Osteoblast (primary cell): ENCODE measurements at regions not wholly inside any gene's neighbourhood (a gene's known extent, or its start where the extent isn't known, plus 50 kb on each side); places are given as distances from the start of the nearest gene placed in this dataset.
A peak's percentile ranks its signal among the peaks of the same experiment; 100 is the strongest.

ENCODE experiments used
- DNase-seq: peaks from one replicate; pipeline ENCODE4 v3.0.0; 2011; ENCODE audit warnings: low spot score, mixed read lengths; ENCODE audit not compliant: insufficient read length; ENCODE audit errors: missing footprints
- H2AFZ ChIP-seq: 2 replicates; pipeline ENCODE4 v1.6.0; 2011; ENCODE audit warnings: mild to moderate bottlenecking, low read length
- H3K27ac ChIP-seq: 2 replicates; pipeline ENCODE4 v1.5.1; 2011; ENCODE audit warnings: mild to moderate bottlenecking, low read depth, low read length, moderate library complexity
- H3K27me3 ChIP-seq: 2 replicates; pipeline ENCODE4 v1.6.0; 2012; ENCODE audit warnings: mild to moderate bottlenecking, control low read depth, inconsistent platforms, low read length, moderate library complexity; ENCODE audit not compliant: insufficient read depth
- H3K36me3 ChIP-seq: 2 replicates; pipeline ENCODE4 v1.5.1; 2011; ENCODE audit warnings: mild to moderate bottlenecking, low read length, control low read depth, moderate library complexity; ENCODE audit not compliant: insufficient read depth
- H3K4me1 ChIP-seq: 2 replicates; pipeline ENCODE4 v1.5.1; 2011; ENCODE audit warnings: mild to moderate bottlenecking, low read length, control low read depth, moderate library complexity; ENCODE audit not compliant: insufficient read depth
- H3K4me2 ChIP-seq: 2 replicates; pipeline ENCODE4 v1.6.0; 2011; ENCODE audit warnings: mild to moderate bottlenecking, low read length; ENCODE audit not compliant: insufficient read depth
- H3K4me3 ChIP-seq: fragments of 200-600 bp; sonication (generic); 3 replicates; pipeline ENCODE4 v1.5.1; 2012; ENCODE audit warnings: mild to moderate bottlenecking, low read length, inconsistent platforms; ENCODE audit not compliant: insufficient read depth
- H3K79me2 ChIP-seq: 2 replicates; pipeline ENCODE4 v1.6.0; 2012; ENCODE audit warnings: mild to moderate bottlenecking, low read length, control low read depth, inconsistent platforms; ENCODE audit not compliant: insufficient read depth
- H3K9me3 ChIP-seq: 2 replicates; pipeline ENCODE4 v1.5.1; 2011; ENCODE audit warnings: low read depth, low read length, control low read depth
- H4K20me1 ChIP-seq: 2 replicates; pipeline ENCODE4 v1.6.0; 2012; ENCODE audit warnings: mild to moderate bottlenecking, low read length, control low read depth; ENCODE audit not compliant: insufficient read depth
- CTCF ChIP-seq: IDR thresholded peaks from 2 replicates; pipeline ENCODE4 v1.5.1; 2011; ENCODE audit warnings: mild to moderate bottlenecking, low read depth, low read length, moderate library complexity; ENCODE audit errors: extremely low read depth

- Histone ChIP-seq H3K27ac (no peak overlapping the region), H3K79me2 (no peaks in the 10 kb centered on the region), H3K4me3 (no peak overlapping the region), H3K4me1 (peaks cover 7% of the 10 kb centered on the region), H2AFZ (no peak overlapping the region), H3K36me3 (no peaks in the 10 kb centered on the region), H3K4me2 (no peak overlapping the region), H4K20me1 (no peaks in the 10 kb centered on the region), H3K27me3 (no peaks in the 10 kb centered on the region), H3K9me3 (no peaks in the 10 kb centered on the region)
- TF ChIP-seq CTCF, result no peak
- no peak for DNase-seq
These were observed 490.5 kb downstream of the TNS1 start for GRCh38 chr2:217512259-217512658.

- H2AFZ ChIP-seq, result no peak overlapping the region
- no peak for TF ChIP-seq CTCF
- no peaks in the 10 kb centered on the region for H3K9me3 ChIP-seq
- no peaks in the 10 kb centered on the region for H4K20me1 ChIP-seq
- H3K36me3 ChIP-seq, result no peaks in the 10 kb centered on the region
- H3K4me3 ChIP-seq, result no peak overlapping the region
- no peak for DNase-seq
- H3K27ac ChIP-seq, result no peak overlapping the region
- peaks cover 7% of the 10 kb centered on the region for H3K4me1 ChIP-seq
- no peak overlapping the region for H3K4me2 ChIP-seq
- no peaks in the 10 kb centered on the region for H3K27me3 ChIP-seq
- no peaks in the 10 kb centered on the region for H3K79me2 ChIP-seq
These were observed 490.9 kb downstream of the TNS1 start for GRCh38 chr2:217511850-217512249.

- H3K27ac ChIP-seq, result no peak overlapping the region
- no peaks in the 10 kb centered on the region for H3K36me3 ChIP-seq
- peak; percentile 90 for DNase-seq
- peak overlapping the region; percentile 58 for H2AFZ ChIP-seq
- H3K79me2 ChIP-seq, result no peaks in the 10 kb centered on the region
- peak overlapping the region; percentile 33 for H3K4me2 ChIP-seq
- no peak overlapping the region for H3K4me3 ChIP-seq
- H3K9me3 ChIP-seq, result no peaks in the 10 kb centered on the region
- peak; percentile 84 for TF ChIP-seq CTCF
- no peaks in the 10 kb centered on the region for H3K27me3 ChIP-seq
- no peaks in the 10 kb centered on the region for H4K20me1 ChIP-seq
- peaks cover 7% of the 10 kb centered on the region for H3K4me1 ChIP-seq
These were observed 492.0 kb downstream of the TNS1 start for GRCh38 chr2:217510771-217511291.

GRCh38 chr2:217505303-217505702, 497.5 kb downstream of the TNS1 start:
- Histone ChIP-seq H2AFZ (no peak overlapping the region), H3K4me3 (no peak overlapping the region), H3K4me1 (no peaks in the 10 kb centered on the region), H3K36me3 (no peaks in the 10 kb centered on the region), H3K27me3 (no peaks in the 10 kb centered on the region), H3K27ac (no peak overlapping the region), H3K9me3 (no peaks in the 10 kb centered on the region), H4K20me1 (no peaks in the 10 kb centered on the region), H3K79me2 (no peaks in the 10 kb centered on the region), H3K4me2 (no peak overlapping the region)
- no peak for TF ChIP-seq CTCF
- DNase-seq, result no peak
